Right atrium auricular region (tissue), 2 donors: ENCODE measurements at regions not wholly inside any gene's neighbourhood (a gene's known extent, or its start where the extent isn't known, plus 50 kb on each side); places are given as distances from the start of the nearest gene placed in this dataset.

Experiments used
- DNase-seq: peaks from one replicate; pipeline ENCODE4 v3.0.0-alpha.2; 2019; ENCODE audit warnings: low spot score
- H3K27ac ChIP-seq, 2 donors: fragments of 200-600 bp; sonication (generic); 1 replicate in 1 of 2; 2 replicates in 1 of 2; pipeline ENCODE4 v1.5.1; 2016 to 2019
- H3K27me3 ChIP-seq, 2 donors: fragments of 200-600 bp; sonication (generic); one replicate each; pipeline versions ENCODE4 v1.5.1 to v1.6.0; 2017 to 2019
- H3K36me3 ChIP-seq: fragments of 200-600 bp; sonication (generic); one replicate; pipeline ENCODE4 v1.5.1; 2016
- H3K4me1 ChIP-seq, 2 donors: fragments of 200-600 bp; sonication (generic); one replicate each; pipeline versions ENCODE4 v1.5.1 to v1.6.0; 2017 to 2019
- H3K4me3 ChIP-seq, 2 donors: fragments of 200-600 bp; sonication (generic); 1 replicate in 1 of 2; 2 replicates in 1 of 2; pipeline ENCODE4 v1.5.1; 2017 to 2019; ENCODE audit warnings: mild to moderate bottlenecking in 1 of 2, moderate library complexity in 1 of 2
- H3K9me3 ChIP-seq, 2 donors: fragments of 200-600 bp; sonication (generic); one replicate each; pipeline ENCODE4 v1.5.1; 2019
- TF ChIP-seq, protein P1 (sequence below), 2 donors: fragments of 200-600 bp; sonication (generic); IDR thresholded peaks; one replicate each; pipeline ENCODE4 v1.5.1; 2019; ENCODE audit warnings: antibody characterized with exemption in 2 of 2

DNA sequence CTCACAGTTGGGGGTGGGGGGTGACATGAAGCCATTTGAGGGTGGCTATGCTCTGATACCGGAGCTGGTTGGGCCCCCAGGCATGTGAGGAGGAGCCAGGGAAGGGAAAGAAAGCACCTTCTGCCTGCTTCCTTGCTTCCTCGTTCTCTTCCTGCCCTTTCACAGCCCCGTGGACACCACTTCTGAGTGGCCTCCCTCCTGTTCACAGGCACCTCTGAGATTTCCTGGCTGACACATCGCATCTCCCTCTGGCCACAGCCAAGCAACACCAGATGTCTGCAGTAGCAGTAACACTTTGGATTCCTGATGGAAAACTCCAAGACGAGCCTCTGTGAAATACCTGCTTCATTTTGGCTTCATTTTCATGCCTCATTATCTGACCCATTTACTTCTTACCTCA lies 64.7 kb upstream of the ST3GAL5 start:
- TF ChIP-seq, protein P1, sequence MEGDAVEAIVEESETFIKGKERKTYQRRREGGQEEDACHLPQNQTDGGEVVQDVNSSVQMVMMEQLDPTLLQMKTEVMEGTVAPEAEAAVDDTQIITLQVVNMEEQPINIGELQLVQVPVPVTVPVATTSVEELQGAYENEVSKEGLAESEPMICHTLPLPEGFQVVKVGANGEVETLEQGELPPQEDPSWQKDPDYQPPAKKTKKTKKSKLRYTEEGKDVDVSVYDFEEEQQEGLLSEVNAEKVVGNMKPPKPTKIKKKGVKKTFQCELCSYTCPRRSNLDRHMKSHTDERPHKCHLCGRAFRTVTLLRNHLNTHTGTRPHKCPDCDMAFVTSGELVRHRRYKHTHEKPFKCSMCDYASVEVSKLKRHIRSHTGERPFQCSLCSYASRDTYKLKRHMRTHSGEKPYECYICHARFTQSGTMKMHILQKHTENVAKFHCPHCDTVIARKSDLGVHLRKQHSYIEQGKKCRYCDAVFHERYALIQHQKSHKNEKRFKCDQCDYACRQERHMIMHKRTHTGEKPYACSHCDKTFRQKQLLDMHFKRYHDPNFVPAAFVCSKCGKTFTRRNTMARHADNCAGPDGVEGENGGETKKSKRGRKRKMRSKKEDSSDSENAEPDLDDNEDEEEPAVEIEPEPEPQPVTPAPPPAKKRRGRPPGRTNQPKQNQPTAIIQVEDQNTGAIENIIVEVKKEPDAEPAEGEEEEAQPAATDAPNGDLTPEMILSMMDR (IDR thresholded peaks at IDR 0.05) = no peak
- H3K9me3 ChIP-seq = peaks cover 0 to 2% of the 10 kb centered on the region in 2 donors
- no peaks in the 10 kb centered on the region for H3K36me3 ChIP-seq
- no peak for DNase-seq
- H3K27me3 ChIP-seq = no peaks in the 10 kb centered on the region
- H3K4me3 ChIP-seq = no peak overlapping the region
- no peaks in the 10 kb centered on the region for H3K4me1 ChIP-seq
- no peak overlapping the region for H3K27ac ChIP-seq

DNA sequence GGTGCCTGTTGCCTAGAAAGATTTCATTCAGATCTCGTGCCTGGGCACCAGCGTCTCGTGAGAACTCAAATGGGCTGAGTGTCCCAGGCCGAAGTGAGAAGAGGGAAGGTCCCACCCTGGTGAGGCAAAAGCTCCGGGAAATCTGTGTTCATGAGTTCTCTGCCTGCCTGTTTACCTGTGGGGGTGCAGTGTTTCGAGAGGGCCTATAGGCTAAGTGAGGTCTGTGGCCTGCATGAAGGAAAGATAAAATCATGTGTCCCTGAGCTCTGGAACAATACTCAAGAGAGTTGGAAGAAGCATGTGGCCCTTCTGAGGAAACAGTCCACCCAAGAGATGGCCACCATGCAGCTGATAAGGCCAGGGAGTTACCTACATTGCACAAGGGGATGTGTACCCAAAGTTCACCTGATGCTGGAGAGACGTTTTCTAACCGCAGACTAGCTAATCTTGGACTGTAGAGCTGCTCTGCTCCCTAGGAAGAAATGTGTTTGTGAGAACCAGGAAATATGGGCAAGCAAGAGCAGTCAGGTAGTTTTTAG lies 63.5 kb upstream of the ST3GAL5 start:
- H3K4me3 ChIP-seq = no peak overlapping the region
- H3K9me3 ChIP-seq = peaks cover 0 to 11% of the 10 kb centered on the region in 2 donors
- no peaks in the 10 kb centered on the region for H3K4me1 ChIP-seq
- no peaks in the 10 kb centered on the region for H3K36me3 ChIP-seq
- H3K27me3 ChIP-seq = no peaks in the 10 kb centered on the region
- no peak for DNase-seq
- no peak overlapping the region for H3K27ac ChIP-seq
- TF ChIP-seq, protein P1 (IDR thresholded peaks at IDR 0.05) = no peak

DNA sequence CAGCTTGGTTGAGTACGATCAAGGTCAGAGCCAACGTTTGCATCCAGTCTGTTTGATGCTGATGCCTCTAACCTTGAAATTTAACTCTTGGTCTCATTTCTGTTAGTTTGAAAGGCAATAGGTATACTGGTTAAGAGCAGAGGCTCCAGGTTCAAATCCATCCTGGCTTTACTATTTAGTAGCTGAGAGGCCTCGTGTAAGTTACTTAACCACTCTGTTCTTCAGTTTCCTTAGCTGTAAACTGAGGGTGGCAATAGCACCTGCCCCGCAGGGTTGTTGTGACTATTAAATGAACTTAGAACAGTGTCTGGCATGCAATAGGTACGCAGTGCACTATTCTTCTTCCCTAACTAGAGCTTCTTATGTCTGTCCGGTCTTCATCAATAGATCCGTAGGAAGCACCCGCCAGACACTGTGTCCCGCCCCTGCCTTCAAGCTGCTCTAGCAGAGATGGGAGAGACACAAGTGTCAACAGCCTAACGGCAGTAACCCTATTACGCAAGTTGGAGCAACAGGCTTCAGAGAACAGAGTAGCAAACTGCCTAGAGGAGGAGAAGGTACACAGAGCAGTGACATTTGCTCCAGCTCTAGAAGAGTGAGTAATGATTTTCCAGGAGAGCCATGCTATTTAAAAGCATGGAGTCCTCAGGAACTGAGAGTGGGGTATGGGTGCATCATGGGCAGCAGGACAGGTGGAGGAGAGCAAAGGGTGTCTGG lies 62.7 kb upstream of the ST3GAL5 start:
- TF ChIP-seq, protein P1 (IDR thresholded peaks at IDR 0.05) = no peak
- Histone ChIP-seq H3K27ac (no peak overlapping the region), H3K9me3 (peaks cover 0 to 17% of the 10 kb centered on the region in 2 donors), H3K4me3 (no peak overlapping the region), H3K4me1 (no peaks in the 10 kb centered on the region), H3K36me3 (no peaks in the 10 kb centered on the region), H3K27me3 (no peaks in the 10 kb centered on the region)
- DNase-seq = no peak

DNA sequence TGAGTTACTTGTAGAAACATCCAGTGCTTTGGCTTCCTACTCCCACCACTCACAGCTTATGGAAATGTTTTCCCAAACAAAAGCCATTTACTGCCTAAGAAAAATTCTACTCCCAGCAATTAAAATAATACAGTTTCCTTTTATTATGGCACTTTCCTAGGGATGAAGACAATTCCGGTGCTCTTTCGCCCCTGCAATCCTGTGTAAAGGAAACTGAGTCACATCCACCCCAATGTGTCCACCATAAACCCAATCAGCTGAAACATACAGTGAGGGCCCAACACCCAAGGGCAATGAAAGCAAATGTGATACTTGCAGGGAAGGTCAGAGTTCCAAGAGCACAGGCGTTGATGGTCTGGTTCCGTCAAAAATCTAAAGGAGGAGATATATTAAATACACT lies 62.0 kb upstream of the ST3GAL5 start:
- H3K4me3 ChIP-seq = no peak overlapping the region

DNA sequence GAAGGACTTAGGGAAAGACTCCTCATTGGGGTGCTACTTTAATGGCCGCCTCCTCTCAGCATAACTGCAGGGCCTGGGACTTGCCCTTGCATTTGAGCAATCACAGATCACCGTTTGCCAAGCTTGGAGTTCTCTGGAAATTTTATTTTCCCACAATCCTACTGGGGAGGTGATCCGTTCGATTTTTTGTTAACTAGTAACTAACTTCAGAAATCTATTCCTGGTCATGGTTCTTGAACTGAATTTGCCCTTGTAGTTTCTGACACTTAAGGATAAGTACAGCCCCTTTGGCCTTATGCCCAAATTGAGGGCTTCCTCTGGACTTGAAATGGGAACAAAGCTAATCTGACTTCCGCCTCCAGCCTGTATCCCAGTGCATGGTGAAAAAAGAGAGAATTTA lies 60.5 kb upstream of the ST3GAL5 start:
- no peak overlapping the region for H3K27ac ChIP-seq
- DNase-seq = peak; percentile 71

More for the DNA sequence above, 62.0 kb upstream of the ST3GAL5 start:
- no peaks in the 10 kb centered on the region for H3K27me3 ChIP-seq
- TF ChIP-seq, protein P1 (IDR thresholded peaks at IDR 0.05) = no peak
- no peaks in the 10 kb centered on the region for H3K36me3 ChIP-seq
- peaks cover 0 to 17% of the 10 kb centered on the region in 2 donors for H3K9me3 ChIP-seq
- H3K27ac ChIP-seq = no peak overlapping the region
- H3K4me1 ChIP-seq = no peaks in the 10 kb centered on the region
- DNase-seq = no peak

More for the DNA sequence above, 60.5 kb upstream of the ST3GAL5 start:
- no peaks in the 10 kb centered on the region for H3K36me3 ChIP-seq
- no peak overlapping the region for H3K4me3 ChIP-seq
- H3K27me3 ChIP-seq = no peaks in the 10 kb centered on the region
- peaks cover 0 to 17% of the 10 kb centered on the region in 2 donors for H3K9me3 ChIP-seq
- no peaks in the 10 kb centered on the region for H3K4me1 ChIP-seq
- TF ChIP-seq, protein P1 (IDR thresholded peaks at IDR 0.05) = no peak
